K562 (cell line): ENCODE measurements at regions not wholly inside any gene's neighbourhood (a gene's known extent, or its start where the extent isn't known, plus 50 kb on each side); places are given as distances from the start of the nearest gene placed in this dataset.

Experiments used
- STAG1 ChIP-seq: sonication (generic); formaldehyde crosslinking; IDR thresholded peaks from 2 replicates; pipeline ENCODE4 v1.5.0; 2020; ENCODE audit warnings: missing genetic modification reagents, borderline replicate concordance
- TEAD4 ChIP-seq, 2 experiments: sonication (generic) in 1 of 2; formaldehyde crosslinking in 1 of 2; IDR thresholded peaks; 2 replicates each; pipeline versions ENCODE4 v1.6.1 to v1.8.0; 2012 to 2022; ENCODE audit warnings: borderline replicate concordance in 1 of 2, inconsistent platforms in 1 of 2, low read length in 1 of 2, mild to moderate bottlenecking in 1 of 2, missing genetic modification reagents in 1 of 2
- TOE1 ChIP-seq, 2 experiments: fragments of 450-650 bp in 1 of 2; sonication (generic) in 1 of 2; formaldehyde crosslinking in 1 of 2; IDR thresholded peaks; 2 replicates each; pipeline versions ENCODE4 v1.7.1 to v1.8.0; 2016 to 2022; ENCODE audit warnings: borderline replicate concordance in 2 of 2, mild to moderate bottlenecking in 2 of 2, antibody characterized with exemption in 1 of 2, inconsistent platforms in 1 of 2, low read depth in 1 of 2, missing genetic modification reagents in 1 of 2, moderate library complexity in 1 of 2

GRCh38 chr14:96945721-96946120 lies 148.5 kb downstream of the VRK1 start:
- TF ChIP-seq TEAD4 (IDR thresholded peaks at IDR 0.05; ENCODE audit: low read length) (no peak), TEAD4 (CRISPR knock-in tag; IDR thresholded peaks at IDR 0.05; ENCODE audit: borderline replicate concordance) (no peak), STAG1 (CRISPR knock-in tag) (no peak), TOE1 (IDR thresholded peaks at IDR 0.05; ENCODE audit: borderline replicate concordance) (no peak), TOE1 (CRISPR knock-in tag; IDR thresholded peaks at IDR 0.05; ENCODE audit: borderline replicate concordance, low read depth) (no peak)
